ENCODE measurements at regions not wholly inside any gene's neighbourhood (a gene's known extent, or its start where the extent isn't known, plus 50 kb on each side); places are given as distances from the start of the nearest gene placed in this dataset.

GRCh38 chr6:166001359-166001758 is 166.3 kb downstream of the TBXT start:
- TF ChIP-seq CTCF (IDR thresholded peaks at IDR 0.05; ENCODE audit: insufficient read depth, low read length) (no peak), POLR2AphosphoS5 (IDR thresholded peaks at IDR 0.05; ENCODE audit: low read depth) (no peak), SPI1 (IDR thresholded peaks at IDR 0.05; ENCODE audit: borderline replicate concordance, low read depth) (no peak), REST (IDR thresholded peaks at IDR 0.05; ENCODE audit: insufficient replicate concordance, low read depth) (no peak), GABPA (IDR thresholded peaks at IDR 0.05; ENCODE audit: low read depth) (no peak)

Measured in HL-60 (cell line).